ENCODE measurements at regions not wholly inside any gene's neighbourhood (a gene's known extent, or its start where the extent isn't known, plus 50 kb on each side); places are given as distances from the start of the nearest gene placed in this dataset.

GRCh38 chr10:33858326-33858725 lies 523.9 kb upstream of the NRP1 start:
- TF ChIP-seq POLR2A (IDR thresholded peaks at IDR 0.05) = no peak
- TF ChIP-seq CTCF (IDR thresholded peaks at IDR 0.05) = no peak

All from stomach (tissue), 4 donors.